OCI-LY7 (cell line): ENCODE measurements at regions not wholly inside any gene's neighbourhood (a gene's known extent, or its start where the extent isn't known, plus 50 kb on each side); places are given as distances from the start of the nearest gene placed in this dataset.

Experiments used
- BruUV-seq: library from RNA; stranded (reverse); fragments of 400-500 nt; replicated peaks from 2 replicates; lab custom pipeline; 2021; lab: Mats Ljungman, UMichigan
- CTCF ChIA-PET: fragments of 300-600 bp; sonication (Branson Sonifier 250); formaldehyde crosslinking; loops from one replicate; lab custom pipeline; 2022; ENCODE audit warnings: antibody characterized with exemption; ENCODE audit not compliant: unreplicated experiment; lab: Charles Lee
- POLR2A ChIA-PET: fragments of 300-600 bp; sonication (Branson Sonifier 250); formaldehyde crosslinking; loops from one replicate; lab custom pipeline; 2022; ENCODE audit warnings: antibody characterized with exemption; lab: Charles Lee
- DNase-seq: peaks from one replicate; pipeline ENCODE4 v3.0.0-alpha.2; 2015; ENCODE audit warnings: low spot score
- H2AFZ ChIP-seq: fragments of 200-600 bp; sonication (generic), shearing (Covaris generic); 2 replicates; pipeline ENCODE4 v1.6.1; 2014; ENCODE audit warnings: mild to moderate bottlenecking, antibody characterized with exemption, low read length, moderate library complexity
- H3K27ac ChIP-seq: fragments of 200-600 bp; sonication (generic); 2 replicates; pipeline ENCODE4 v1.5.1; 2014; ENCODE audit warnings: mixed run types, low read depth, mild to moderate bottlenecking, moderate library complexity, low read length, inconsistent platforms; ENCODE audit not compliant: poor library complexity, severe bottlenecking
- H3K36me3 ChIP-seq: fragments of 200-600 bp; sonication (generic); 2 replicates; pipeline ENCODE4 v1.6.1; 2014; ENCODE audit warnings: mild to moderate bottlenecking, antibody characterized with exemption, low read length, moderate library complexity, mixed read lengths; ENCODE audit not compliant: insufficient read depth
- H3K4me1 ChIP-seq: fragments of 200-600 bp; sonication (generic); 2 replicates; pipeline ENCODE4 v1.5.1; 2014; ENCODE audit warnings: mild to moderate bottlenecking, low read length; ENCODE audit not compliant: insufficient read depth, poor library complexity, severe bottlenecking
- H3K4me2 ChIP-seq: fragments of 200-600 bp; sonication (generic); 2 replicates; pipeline ENCODE4 v1.6.1; 2014; ENCODE audit warnings: mild to moderate bottlenecking, low read length
- H3K4me3 ChIP-seq: fragments of 200-600 bp; sonication (generic); 2 replicates; pipeline ENCODE4 v1.5.1; 2014; ENCODE audit warnings: mild to moderate bottlenecking, low read depth, low read length; ENCODE audit not compliant: poor library complexity, severe bottlenecking
- H3K79me2 ChIP-seq: fragments of 200-600 bp; sonication (generic); 2 replicates; pipeline ENCODE4 v1.6.1; 2016; ENCODE audit warnings: low read depth, mild to moderate bottlenecking, low read length, moderate library complexity, mixed read lengths; ENCODE audit not compliant: insufficient read depth
- H3K9me2 ChIP-seq: fragments of 200-600 bp; sonication (generic); 2 replicates; pipeline ENCODE4 v1.6.1; 2016; ENCODE audit warnings: mild to moderate bottlenecking, low read length, mixed read lengths; ENCODE audit not compliant: insufficient read depth
- H3K9me3 ChIP-seq: fragments of 200-600 bp; sonication (generic); 2 replicates; pipeline ENCODE4 v1.6.1; 2014; ENCODE audit warnings: mild to moderate bottlenecking, mixed run types, low read length, mixed read lengths
- H4K20me1 ChIP-seq: fragments of 200-600 bp; sonication (generic); 2 replicates; pipeline ENCODE4 v1.6.1; 2014; ENCODE audit warnings: mild to moderate bottlenecking, antibody characterized with exemption, low read length, moderate library complexity, mixed read lengths; ENCODE audit not compliant: insufficient read depth
- EZH2phosphoT487 ChIP-seq: fragments of 200-600 bp; sonication (generic); IDR thresholded peaks from 2 replicates; pipeline ENCODE4 v1.6.1; 2018; ENCODE audit warnings: low read depth, borderline replicate concordance, mild to moderate bottlenecking, mixed run types, antibody characterized with exemption, low read length, moderate library complexity, mixed read lengths
- intact Hi-C: fragments of 100-400 bp; cut with micrococcal nuclease; formaldehyde crosslinking; loops from one replicate; pipeline ENCODE4 v1.10.0; 2022; ENCODE audit not compliant: unreplicated experiment
- TF ChIP-seq, protein P1 (sequence below): fragments of 200-600 bp; sonication (generic); conservative IDR thresholded peaks from 2 replicates; pipeline ENCODE4 v1.5.1; 2014; ENCODE audit warnings: mild to moderate bottlenecking, antibody characterized with exemption, low read length, moderate library complexity, mixed read lengths

GRCh38 chr3:59425942-59426341 is 376.1 kb upstream of the CFAP20DC start:
- H3K9me3 ChIP-seq = no peaks in the 10 kb centered on the region
- no peaks in the 10 kb centered on the region for H4K20me1 ChIP-seq
- ChIA-PET CTCF (no interaction called here), POLR2A (interaction anchor here (1.0 to 1.1 kb wide), 2 partner anchors 11 to 20 kb away, joined by 3 read pairs; no protein-coding TSS in a partner anchor)
- no peak overlapping the region for H3K27ac ChIP-seq
- BruUV-seq = no TSS peak
- no peaks in the 10 kb centered on the region for H3K9me2 ChIP-seq
- no peaks in the 10 kb centered on the region for H3K36me3 ChIP-seq
- H3K79me2 ChIP-seq = no peaks in the 10 kb centered on the region
- 0 out of 2 replicates have a peak overlapping the region, but pooled peaks have one; percentile 36 for H2AFZ ChIP-seq
- H3K4me1 ChIP-seq = no peaks in the 10 kb centered on the region
- H3K4me2 ChIP-seq = no peak overlapping the region
- intact Hi-C loops = no loop called here
- H3K4me3 ChIP-seq = no peak overlapping the region
- TF ChIP-seq, protein P1, sequence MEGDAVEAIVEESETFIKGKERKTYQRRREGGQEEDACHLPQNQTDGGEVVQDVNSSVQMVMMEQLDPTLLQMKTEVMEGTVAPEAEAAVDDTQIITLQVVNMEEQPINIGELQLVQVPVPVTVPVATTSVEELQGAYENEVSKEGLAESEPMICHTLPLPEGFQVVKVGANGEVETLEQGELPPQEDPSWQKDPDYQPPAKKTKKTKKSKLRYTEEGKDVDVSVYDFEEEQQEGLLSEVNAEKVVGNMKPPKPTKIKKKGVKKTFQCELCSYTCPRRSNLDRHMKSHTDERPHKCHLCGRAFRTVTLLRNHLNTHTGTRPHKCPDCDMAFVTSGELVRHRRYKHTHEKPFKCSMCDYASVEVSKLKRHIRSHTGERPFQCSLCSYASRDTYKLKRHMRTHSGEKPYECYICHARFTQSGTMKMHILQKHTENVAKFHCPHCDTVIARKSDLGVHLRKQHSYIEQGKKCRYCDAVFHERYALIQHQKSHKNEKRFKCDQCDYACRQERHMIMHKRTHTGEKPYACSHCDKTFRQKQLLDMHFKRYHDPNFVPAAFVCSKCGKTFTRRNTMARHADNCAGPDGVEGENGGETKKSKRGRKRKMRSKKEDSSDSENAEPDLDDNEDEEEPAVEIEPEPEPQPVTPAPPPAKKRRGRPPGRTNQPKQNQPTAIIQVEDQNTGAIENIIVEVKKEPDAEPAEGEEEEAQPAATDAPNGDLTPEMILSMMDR = no peak
- peak; percentile 7 for DNase-seq

- Histone ChIP-seq H3K4me2 (no peak overlapping the region), H3K4me3 (no peak overlapping the region), H3K9me2 (no peaks in the 10 kb centered on the region), H3K79me2 (no peaks in the 10 kb centered on the region), H2AFZ (0 out of 2 replicates have a peak overlapping the region, but pooled peaks have one; percentile 36), H3K4me1 (no peaks in the 10 kb centered on the region), H3K27ac (no peak overlapping the region), H3K9me3 (no peaks in the 10 kb centered on the region), H3K36me3 (no peaks in the 10 kb centered on the region), H4K20me1 (no peaks in the 10 kb centered on the region)
- intact Hi-C loops = no loop called here
- BruUV-seq = no TSS peak
- ChIA-PET POLR2A (interaction anchor here (1.0 to 1.1 kb wide), 2 partner anchors 11 to 19 kb away, joined by 3 read pairs; no protein-coding TSS in a partner anchor), CTCF (no interaction called here)
- TF ChIP-seq, protein P1 = no peak
- no peak for TF ChIP-seq EZH2phosphoT487
- DNase-seq = no peak
Measured at GRCh38 chr3:59425371-59425770, 375.5 kb upstream of the CFAP20DC start.

DNA sequence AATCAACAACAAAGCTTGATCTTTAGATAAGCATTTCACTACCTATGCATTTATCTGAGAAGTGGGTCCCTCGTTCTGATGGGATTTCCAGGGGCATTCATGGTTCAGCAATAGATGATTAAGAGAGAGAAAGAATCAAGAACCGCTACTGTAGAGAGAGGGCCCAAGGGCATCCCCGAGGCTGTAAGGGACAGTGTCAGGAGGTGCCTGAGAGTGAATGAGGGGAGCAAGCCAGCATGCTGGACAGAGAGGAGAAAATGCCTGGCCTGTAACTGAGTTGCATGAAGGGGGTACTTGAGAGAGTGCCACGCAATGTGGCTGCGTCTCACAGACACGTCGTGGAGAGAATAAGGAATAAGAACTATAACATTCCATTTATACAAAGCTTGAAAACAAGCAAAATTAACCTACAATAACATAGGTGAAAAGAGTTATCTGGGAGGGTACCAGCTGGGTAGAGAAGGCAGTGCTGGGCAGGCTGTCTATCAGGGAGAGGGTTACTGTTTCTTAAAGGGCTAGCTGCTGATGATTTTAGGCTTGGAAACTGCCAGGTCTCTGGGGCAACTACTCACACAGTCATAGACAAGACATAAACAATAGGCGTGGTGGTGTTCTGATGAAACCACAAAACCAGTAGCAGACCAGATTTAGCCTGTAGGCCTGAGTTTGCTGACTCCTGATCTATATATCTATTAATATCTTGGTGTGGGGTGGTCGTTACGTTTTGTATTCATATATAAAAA is 374.6 kb upstream of the CFAP20DC start:
- TF ChIP-seq, protein P1 = no peak
- no peak for TF ChIP-seq EZH2phosphoT487
- BruUV-seq = no TSS peak
- POLR2A ChIA-PET = no interaction called here

More for the DNA sequence above, 374.6 kb upstream of the CFAP20DC start:
- Histone ChIP-seq H3K27ac (no peak overlapping the region), H3K4me3 (no peak overlapping the region), H3K4me2 (no peak overlapping the region), H3K36me3 (no peaks in the 10 kb centered on the region), H3K79me2 (no peaks in the 10 kb centered on the region), H3K9me3 (no peaks in the 10 kb centered on the region), H3K4me1 (no peaks in the 10 kb centered on the region), H4K20me1 (no peaks in the 10 kb centered on the region), H2AFZ (no peak overlapping the region), H3K9me2 (no peaks in the 10 kb centered on the region)
- CTCF ChIA-PET = no interaction called here
- DNase-seq = no peak
- intact Hi-C loops = no loop called here
